GM18502 (cell line): ENCODE measurements at regions not wholly inside any gene's neighbourhood (a gene's known extent, or its start where the extent isn't known, plus 50 kb on each side); places are given as distances from the start of the nearest gene placed in this dataset.

Experiments
- ATAC-seq: cut with Tn5 transposase; IDR thresholded peaks from one replicate; pipeline ENCODE4 v1.9.1; 2021; ENCODE audit warnings: mild to moderate bottlenecking; ENCODE audit not compliant: unreplicated experiment, poor library complexity

- ATAC-seq: no peak
Observed at GRCh38 chr18:11283479-11284161, 134.3 kb upstream of the PIEZO2 start.

DNA sequence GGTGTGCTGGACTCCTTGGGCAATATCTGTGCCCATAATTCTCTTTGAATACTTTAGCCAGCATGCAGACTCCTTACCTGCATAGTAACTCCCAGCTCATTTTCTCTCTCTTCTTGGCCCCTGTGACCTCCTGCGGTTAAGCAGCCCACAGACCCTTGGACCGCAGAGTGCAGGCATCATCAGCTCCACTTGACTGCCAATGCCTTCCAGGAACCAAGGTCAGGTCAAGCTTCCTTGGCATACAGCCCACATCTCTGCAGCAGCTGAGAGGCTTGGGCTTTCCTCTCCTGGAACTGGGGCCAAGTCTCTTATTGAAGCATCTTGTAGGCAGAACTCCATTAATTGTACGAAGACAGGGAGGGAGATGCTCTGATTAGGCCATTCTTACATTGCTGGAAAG, 130.1 kb upstream of the PIEZO2 start:
- ATAC-seq: no peak

DNA sequence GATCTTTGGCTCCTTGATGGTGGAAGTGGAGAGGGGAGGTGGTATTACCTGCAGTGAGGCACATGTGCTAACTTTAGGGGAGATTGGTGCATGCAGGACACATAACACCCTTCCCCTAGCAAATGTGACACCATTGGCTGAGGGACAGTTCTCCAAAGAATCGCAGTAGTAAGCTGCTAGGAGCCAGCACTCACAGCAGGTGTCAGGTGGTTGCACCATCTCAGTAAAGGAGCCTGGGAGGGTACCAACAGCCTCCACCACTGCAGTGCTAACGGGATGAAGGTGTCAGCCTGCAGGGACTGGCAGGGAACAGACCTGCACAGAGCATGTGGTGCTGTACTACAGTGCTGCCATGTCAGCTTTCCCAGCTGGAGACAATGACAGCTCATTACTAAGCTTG, 127.3 kb upstream of the PIEZO2 start:
- ATAC-seq: no peak

DNA sequence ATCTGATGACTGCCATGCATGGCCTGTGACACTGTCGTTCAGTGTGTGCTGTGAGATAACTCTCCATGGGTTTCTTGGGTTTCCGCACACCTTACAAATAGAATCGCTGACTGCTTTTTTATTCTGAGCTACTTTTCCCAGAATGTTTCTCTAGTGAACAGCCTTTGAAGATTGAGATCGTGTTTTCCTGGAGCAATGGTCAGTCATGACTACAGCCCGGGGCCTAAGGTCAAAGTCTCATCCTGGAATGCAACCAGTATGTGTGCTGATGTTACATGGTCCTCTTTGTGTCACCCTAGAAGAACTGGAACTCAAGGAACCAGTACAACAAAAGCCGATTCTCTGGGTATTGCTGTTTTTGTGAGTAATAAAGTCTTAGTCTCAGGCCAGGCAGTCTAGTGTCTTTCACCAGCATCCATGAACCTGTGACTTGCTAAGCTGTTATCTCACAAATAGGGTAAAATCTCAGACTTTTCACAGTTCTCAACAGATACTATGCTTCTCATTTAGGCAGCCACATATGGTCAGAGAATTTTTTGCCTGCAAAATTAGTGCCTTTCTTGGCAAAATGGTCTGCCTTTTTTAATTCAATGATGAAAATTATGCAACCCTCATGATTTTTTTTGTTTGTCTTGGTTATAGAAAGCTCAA, 124.9 kb upstream of the PIEZO2 start:
- ATAC-seq: no peak

DNA sequence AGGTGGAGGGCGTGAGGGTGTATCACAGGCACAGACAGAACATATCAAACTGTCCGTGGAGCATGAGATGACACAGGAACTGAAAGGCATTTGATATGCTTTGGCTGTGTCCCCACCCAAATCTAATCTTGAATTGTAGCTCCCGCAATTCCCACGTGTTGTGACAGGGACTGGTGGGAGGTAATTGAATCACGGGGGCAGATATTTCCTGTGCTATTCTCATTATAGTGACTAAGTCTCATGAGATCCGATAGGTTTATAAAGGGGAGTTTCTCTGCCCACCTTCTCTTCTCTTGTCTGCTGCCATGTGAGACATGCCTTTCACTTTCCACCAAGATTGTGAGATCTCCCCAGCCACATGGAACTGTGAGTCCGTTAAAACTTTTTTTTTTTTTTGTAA, 123.1 kb upstream of the PIEZO2 start:
- no peak for ATAC-seq

DNA sequence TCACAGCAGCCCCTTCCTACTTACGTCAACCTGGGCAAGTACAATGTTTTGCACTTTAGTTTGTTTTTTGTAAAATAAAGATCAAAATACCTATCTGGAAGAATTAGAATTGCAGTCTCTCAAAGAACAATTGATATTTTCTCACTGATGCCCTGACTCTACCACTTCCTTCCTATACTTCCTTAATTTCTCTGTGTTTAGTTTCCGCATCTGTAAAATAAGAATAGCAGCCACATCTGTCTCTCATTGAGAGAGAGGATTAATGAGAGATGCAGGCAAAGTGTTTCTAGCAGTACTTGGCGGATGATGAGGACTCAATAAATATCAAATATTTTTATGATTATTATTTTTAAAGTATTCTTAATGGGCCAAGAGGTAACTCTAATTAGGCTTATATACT, 122.6 kb upstream of the PIEZO2 start:
- ATAC-seq: no peak

- no peak for ATAC-seq
Observed at GRCh38 chr18:11269257-11269656, 119.9 kb upstream of the PIEZO2 start.

DNA sequence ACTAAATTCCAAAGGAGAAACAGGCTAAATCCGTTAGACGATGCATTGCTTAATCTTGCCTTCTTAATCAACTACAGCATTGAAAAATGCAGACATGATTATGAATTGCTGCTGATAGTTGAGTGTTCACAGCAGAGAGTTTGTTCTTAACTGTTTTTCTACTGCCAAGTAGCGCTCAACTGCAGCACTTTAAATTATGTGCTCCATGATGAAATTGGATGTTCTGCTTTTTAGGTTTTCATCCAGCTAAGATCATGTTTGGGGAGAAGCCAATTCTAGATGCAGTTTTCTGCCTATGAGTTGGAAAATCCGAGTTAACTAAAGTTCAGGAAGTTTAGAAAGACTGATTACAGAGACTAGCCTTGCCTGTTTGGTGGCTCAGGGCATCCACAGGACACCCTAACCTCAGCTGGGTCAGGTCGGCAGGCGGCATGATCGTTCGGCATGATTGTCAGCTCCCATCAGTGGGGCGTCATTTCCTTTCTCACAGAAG, 119.4 kb upstream of the PIEZO2 start:
- no peak for ATAC-seq

GRCh38 chr18:11268153-11268552, 118.8 kb upstream of the PIEZO2 start:
- no peak for ATAC-seq

DNA sequence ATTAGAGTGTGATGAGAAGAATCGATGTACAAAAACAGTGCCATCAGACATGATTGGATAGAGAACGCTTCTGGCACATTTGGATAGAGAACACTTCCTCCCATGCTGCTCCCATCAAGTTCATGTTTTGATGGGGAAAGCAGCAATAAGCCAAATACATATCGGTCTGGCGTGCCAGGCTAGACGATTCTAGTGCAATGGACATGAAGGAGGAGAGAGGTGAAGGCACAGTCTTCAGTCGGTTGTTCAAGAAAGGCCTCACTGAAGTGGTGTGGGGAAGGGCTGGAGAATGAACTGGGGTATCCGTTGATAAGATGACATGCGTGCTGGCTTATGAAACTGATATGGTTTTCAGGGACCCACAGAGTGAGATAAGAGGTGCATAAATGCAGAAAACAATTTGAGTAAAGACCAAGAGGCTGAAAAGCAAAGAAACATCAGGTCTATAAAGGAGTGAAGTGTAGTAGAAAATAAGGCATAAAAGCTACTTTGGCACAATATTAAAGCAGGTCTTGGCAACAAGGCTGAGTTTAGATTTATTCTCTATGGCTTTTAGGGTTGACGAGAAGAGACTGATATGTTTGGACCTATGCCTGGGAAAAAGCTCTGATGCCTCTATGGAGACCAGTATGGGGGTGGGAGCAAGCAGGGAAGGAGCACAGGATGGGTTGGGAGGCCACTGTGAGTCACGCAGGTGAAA, 117.6 kb upstream of the PIEZO2 start:
- no peak for ATAC-seq

GRCh38 chr18:11261486-11261885, 112.1 kb upstream of the PIEZO2 start:
- no peak for ATAC-seq

GRCh38 chr18:11260961-11261461, 111.6 kb upstream of the PIEZO2 start:
- ATAC-seq: no peak

- no peak for ATAC-seq
Observed at GRCh38 chr18:11259469-11260150, 110.2 kb upstream of the PIEZO2 start.

GRCh38 chr18:11258039-11258610, 108.8 kb upstream of the PIEZO2 start:
- no peak for ATAC-seq

GRCh38 chr18:11256251-11256650, 106.9 kb upstream of the PIEZO2 start:
- ATAC-seq: no peak

DNA sequence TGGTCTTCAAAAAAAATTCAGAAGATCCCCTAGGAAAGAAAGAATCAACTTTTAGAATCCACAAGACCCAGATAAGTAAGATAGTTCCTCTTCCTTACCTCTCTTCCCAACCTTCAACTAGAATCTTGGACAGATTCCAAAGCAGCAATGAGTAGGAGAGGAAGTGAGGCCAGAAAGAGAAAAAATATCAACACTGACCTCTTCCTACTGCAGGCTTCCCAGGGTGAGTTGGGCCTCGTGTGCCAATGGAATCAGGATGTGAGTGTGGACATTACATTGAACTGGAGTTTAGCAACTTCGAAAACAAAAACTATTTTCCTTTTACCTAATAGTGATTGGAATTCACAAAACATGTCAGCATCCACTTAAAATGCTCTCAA, 102.5 kb upstream of the PIEZO2 start:
- ATAC-seq: no peak

DNA sequence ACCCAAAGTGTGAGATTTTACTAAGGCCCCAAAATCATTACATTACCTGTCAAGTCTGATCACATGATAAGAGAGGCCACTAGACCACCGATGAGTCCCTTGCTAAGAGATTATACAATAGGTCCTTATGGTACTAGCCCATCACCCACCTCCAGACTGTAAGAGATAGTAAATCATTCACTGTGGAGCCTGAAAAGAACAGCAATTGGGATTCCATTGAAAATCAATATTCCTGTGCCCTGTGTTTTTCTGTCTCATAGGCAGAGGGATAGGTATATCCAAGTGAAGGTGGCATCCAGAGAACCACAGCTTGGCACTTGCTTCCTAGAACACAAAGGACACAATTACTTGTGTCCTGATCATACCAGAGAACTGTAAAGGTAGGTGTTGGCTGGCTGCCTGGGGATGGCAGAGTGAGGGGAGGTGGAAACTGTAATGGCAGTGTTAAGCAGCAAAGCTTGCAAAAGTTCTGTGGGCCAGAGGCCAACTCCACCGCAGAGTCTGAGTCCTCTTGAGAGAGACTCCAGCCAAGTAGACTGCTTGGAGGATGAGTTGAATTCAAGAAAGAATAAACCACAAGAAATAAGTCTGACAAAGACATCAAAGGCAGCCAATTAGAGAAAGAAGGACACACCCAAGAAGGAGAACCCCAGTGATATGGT, 102.0 kb upstream of the PIEZO2 start:
- ATAC-seq: no peak

DNA sequence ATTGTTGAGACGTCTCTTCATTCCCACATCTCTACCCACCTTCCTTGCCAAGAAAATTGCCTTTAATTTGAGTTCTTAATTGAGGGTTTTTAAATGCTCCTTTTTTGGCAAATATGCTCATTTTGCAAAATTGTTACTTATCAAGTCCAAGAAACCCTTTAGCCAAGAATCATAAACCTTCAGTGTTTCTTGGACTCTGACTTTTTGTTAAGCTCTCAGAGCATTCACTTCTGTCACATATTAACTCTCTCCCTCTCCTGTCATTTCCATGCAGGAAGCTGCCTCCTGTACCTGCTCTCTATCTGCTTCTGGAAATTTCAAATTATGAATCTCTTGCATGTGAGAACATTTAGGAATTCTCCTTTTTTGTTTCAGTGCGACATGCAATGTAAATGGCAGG, 100.0 kb upstream of the PIEZO2 start:
- ATAC-seq: no peak

DNA sequence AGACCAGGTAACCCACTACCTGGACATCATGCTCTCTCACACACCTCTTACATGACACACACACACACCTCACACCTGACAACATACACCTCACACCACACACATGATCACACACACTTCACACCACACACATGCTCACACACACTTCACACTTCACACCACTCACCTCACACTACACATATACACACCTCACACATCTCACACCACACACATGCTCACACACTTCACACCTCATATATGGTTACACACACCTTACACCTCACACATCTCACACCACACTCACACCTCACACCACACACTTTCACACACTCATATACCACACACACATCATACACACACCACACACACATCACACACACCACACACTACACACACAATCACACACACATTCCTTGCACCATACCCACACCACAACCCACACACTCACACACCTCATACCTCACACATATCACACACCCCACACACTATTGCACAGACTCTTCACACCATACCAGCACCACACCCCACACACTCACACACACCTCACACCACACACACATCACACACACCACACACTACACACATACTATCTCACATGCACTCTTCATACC, 98.1 kb upstream of the PIEZO2 start:
- no peak for ATAC-seq
